DOHH2 (cell line): ENCODE measurements at regions not wholly inside any gene's neighbourhood (a gene's known extent, or its start where the extent isn't known, plus 50 kb on each side); places are given as distances from the start of the nearest gene placed in this dataset.

Source experiments
- CTCF ChIP-seq: fragments of 200-600 bp; sonication (generic); IDR thresholded peaks from one replicate; pipeline ENCODE4 v1.5.1; 2014; ENCODE audit warnings: antibody characterized with exemption, mild to moderate bottlenecking, low read depth, low read length; ENCODE audit not compliant: poor library complexity, severe bottlenecking
- EZH2phosphoT487 ChIP-seq: fragments of 200-600 bp; sonication (generic); IDR thresholded peaks from 2 replicates; pipeline ENCODE4 v1.6.1; 2017; ENCODE audit warnings: borderline replicate concordance, mild to moderate bottlenecking, antibody characterized with exemption, low read length, moderate library complexity, mixed read lengths

GRCh38 chr7:31442626-31443025 is 71.3 kb upstream of the ITPRID1 start:
- TF ChIP-seq EZH2phosphoT487 (no peak), CTCF (no peak)
